ENCODE measurements at regions not wholly inside any gene's neighbourhood (a gene's known extent, or its start where the extent isn't known, plus 50 kb on each side); places are given as distances from the start of the nearest gene placed in this dataset.
A peak's percentile ranks its signal among the peaks of the same experiment; 100 is the strongest.
"Not testable (repeated sequence)": the region's sequence is repeated elsewhere in the genome, so short reads cannot be mapped to it uniquely, and the experiment has no call there.

- no peak for DNase-seq
Measured at GRCh38 chr6:27804851-27805250, 107.3 kb downstream of the OR2B2 start.

- no peak for DNase-seq
Measured at GRCh38 chr6:27800731-27801373, 111.3 kb downstream of the OR2B2 start.

GRCh38 chr6:27797960-27798359, 114.2 kb downstream of the OR2B2 start:
- no peak for DNase-seq

GRCh38 chr6:27796736-27797481, 115.3 kb downstream of the OR2B2 start:
- not testable (repeated sequence) for DNase-seq

- DNase-seq: peak; percentile 19
Measured at GRCh38 chr6:27795697-27796494, 116.3 kb downstream of the OR2B2 start.

DNA sequence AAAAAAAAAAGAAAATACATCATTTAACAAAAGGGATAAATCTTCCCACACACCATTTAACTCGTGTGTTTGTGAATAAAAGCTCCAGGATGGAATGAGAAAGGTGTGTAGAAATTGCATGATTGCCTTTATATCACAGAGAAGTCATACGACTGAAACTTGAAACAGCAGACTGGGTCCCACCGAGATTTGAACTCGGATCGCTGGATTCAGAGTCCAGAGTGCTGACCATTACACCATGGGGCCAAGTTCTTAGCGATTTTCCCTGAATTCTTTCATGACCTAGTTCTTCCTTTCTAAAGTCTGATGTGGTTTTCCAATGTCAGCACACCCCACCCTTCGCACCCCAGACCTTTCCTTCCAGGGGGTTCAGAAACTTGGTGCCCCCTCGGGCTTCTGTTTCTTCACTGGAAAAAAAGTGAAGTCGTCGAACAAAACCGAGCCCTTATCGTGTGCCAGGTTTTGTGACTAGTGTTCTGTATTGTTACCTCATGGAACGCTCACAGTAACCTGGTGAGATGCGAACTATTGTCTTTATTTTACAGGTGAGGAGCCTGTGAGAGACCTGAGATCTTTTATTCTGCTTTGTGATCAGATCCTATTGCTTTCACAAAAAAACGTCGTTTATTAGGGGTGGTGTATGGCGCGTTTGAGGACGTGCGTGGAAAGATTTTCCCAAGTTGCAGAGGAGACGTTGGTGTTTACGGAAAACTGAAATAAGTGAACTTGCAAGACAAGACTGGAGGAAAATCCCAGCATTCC, 120.8 kb downstream of the OR2B2 start:
- peak; percentile 39 for DNase-seq

- DNase-seq: not testable (repeated sequence)
Measured at GRCh38 chr6:27788376-27788775, 123.8 kb downstream of the OR2B2 start.

- DNase-seq: no peak
Measured at GRCh38 chr6:27786048-27786447, 126.1 kb downstream of the OR2B2 start.

GRCh38 chr6:27785294-27785693, 126.9 kb downstream of the OR2B2 start:
- no peak for DNase-seq

DNA sequence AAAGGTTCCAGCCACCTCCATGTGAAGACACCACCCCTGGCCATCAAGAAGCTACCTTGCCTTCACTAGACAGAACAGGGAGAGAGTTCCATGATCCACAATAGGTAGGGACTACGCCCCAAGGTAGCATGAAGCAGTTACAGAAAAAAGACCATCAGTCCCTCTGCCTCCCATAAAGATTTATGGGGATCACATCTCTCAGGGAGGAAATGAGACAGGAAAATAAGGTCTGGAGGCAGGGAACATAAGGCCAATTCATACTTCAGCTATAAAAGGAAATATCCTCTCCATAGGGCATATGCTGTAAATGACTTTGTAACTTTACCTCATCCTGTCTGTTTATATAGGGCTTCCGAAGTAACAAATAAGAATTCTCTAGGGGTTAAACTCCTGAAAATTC, 129.4 kb downstream of the OR2B2 start:
- DNase-seq: no peak

GRCh38 chr6:27778625-27779417, 133.4 kb downstream of the OR2B2 start:
- no peak for DNase-seq

- DNase-seq: no peak
Measured at GRCh38 chr6:27777614-27778355, 134.4 kb downstream of the OR2B2 start.

DNA sequence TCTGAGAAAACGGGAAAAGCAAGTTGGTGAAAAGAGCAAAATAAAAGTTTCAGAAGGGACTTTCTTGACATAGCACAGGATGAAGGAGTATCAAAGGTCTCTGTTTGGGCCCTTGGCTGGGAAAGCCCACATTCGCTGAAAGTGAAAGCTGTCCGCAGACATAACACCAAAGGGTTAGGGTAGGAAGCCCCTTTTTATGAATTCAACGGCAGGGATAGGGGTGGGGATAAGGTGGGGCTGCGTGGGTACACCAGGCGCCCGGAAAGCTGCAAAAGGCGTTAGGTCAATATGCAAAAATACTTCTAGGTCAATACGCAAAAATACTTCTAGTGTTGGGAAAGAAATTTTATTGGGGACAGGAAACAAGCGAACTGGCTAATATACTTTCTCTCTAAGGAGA, 135.1 kb downstream of the OR2B2 start:
- DNase-seq: no peak

GRCh38 chr6:27776504-27776903, 135.7 kb downstream of the OR2B2 start:
- no peak for DNase-seq

DNA sequence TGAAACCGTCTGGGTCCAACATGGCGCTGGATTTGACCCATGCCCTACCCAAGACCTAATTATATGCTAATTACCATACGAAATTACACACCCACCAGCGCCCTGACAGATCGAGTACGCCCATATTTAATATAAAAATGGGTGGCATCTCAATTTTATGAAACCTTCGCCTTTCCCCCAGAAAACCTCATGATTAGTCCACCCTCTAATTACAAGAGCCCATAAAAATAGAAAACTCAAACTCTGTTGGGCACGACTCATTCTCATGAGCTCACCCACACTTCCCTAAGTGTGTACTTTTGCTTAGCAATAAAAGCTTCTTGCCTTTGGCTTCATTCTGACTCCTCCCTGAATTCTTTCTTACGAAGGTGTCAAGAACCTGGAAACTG, 136.4 kb downstream of the OR2B2 start:
- no peak for DNase-seq

DNA sequence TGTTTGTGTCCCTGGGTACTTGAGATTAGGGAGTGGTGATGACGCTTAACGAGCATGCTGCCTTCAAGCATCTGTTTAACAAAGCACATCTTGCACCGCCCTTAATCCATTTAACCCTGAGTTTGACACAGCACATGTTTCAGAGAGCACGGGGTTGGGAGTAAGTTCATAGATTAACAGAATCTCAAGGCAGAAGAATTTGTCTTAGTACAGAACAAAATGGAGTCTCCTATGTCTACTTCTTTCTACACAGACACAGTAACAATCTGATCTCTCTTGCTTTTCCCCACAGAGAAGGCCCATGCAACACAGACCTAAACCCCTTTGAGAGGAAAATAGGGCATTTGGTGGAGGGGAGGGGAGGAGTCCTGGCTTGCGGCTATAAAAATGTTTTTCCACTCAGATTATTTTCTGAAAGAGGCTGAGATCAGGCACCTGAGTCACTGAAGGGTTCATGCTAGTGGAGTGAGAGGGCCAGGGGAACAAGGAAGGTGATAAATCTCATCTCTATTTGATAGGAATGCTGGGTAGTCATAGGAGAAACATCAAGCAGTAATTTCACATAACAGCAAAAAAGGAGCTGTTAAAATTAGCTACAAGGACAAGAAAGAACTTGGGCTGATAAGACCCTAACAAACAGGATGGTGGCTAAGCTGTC, 136.9 kb downstream of the OR2B2 start:
- not testable (repeated sequence) for DNase-seq

GRCh38 chr6:27774264-27774600, 138.0 kb downstream of the OR2B2 start:
- not testable (repeated sequence) for DNase-seq

DNA sequence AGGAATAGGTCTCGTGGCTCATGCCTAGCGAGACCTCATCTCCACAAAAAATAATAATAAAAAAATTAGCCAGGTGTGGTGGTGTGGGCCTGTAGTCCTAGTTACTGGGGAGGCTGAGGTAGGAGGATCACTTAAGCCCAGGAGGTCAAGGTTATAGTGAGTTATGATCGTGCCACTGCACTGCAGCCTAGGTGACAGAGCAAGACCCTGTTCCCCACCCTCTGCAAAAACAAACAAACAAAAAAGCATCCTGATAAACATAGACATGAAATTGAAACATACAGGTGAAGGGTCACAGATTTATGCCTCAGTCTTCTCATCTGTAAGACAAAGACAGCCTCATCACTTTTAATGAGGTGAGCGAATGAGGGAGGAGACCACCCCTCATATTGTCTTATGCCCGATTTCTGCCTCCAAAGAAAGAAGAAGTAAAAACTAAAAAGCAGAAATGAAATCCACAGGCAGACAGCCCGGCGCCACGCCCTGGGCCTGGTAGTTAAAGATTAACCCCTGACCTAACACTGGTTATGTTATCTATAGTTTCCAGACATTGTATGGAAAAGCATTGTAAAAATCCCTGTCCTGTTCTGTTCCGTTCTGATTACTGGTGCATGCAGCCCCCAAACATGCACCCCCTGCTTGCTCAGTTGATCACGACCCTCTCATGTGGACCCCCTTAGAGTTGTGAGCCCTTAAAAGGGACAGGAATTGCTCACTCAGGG, 138.5 kb downstream of the OR2B2 start:
- DNase-seq: not testable (repeated sequence)

DNA sequence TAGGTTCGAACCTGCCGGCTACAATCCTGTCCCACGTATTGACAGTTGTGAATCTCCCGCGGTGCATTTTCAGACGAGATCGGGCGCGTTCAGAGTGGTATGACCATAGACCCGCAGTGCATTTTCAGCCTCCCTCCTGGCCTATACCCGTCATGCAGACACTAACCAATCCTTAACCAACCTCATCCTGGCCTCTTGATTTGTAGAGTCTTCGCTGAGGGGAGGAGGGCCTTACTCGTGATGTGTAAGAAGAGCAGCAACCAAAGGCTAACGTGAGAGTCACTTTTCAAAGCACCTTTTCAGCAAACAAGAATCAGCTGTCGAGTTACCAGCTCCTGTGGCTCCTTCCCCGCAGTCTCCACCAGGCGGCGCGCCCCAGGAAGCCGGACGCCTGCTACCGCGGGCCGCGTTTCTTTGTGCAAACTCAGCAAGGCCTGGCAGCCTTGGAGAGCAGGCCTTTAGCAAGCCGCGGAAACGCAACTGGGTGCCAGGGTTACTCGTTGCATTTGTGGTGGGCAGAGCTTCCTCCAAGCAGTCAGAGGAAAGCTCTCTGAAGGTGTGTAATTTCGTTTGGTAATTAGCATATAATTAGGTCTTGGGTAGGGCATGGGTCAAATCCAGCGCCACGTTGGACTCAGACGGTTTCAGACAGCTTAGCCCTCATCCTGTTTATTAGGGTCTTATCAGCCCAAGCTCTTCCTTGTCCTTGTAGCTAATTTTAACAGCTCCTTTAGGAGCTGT, 139.8 kb downstream of the OR2B2 start:
- DNase-seq: peak; percentile 76

DNA sequence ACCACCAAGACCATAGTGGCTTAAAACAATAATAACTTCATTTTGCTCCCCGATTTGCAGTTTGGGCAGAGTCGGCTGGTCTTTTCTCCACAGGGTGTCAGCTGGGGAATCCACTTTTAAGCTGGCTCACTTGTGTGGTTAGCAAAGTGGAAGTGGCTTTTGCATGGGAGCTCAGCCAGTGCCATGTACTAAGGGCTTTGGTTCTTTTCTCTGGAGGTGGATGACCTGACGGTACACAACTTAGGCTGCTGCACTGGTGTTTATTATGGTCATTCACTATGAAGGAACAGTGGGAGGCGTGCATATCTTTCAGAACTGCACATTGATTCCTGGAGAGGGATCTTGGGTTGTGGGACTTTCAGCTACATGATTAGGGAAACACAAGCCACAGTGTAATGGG, 141.0 kb downstream of the OR2B2 start:
- no peak for DNase-seq

All from NCI-H510A (cell line).